Uterus (tissue), 2 donors: ENCODE measurements at regions not wholly inside any gene's neighbourhood (a gene's known extent, or its start where the extent isn't known, plus 50 kb on each side); places are given as distances from the start of the nearest gene placed in this dataset.

Experiments
- POLR2A ChIP-seq, 2 donors: fragments of 450-650 bp; IDR thresholded peaks; one replicate each; pipeline ENCODE4 v1.6.1; 2016; ENCODE audit warnings: antibody characterized with exemption in 2 of 2, mild to moderate bottlenecking in 1 of 2, moderate library complexity in 1 of 2
- TF ChIP-seq, protein P1 (sequence below), 4 experiments: fragments of 200-600 bp in 2 of 4; fragments of 450-650 bp in 2 of 4; sonication (generic) in 2 of 4; IDR thresholded peaks; one replicate each; pipeline ENCODE4 v1.5.1; 2016 to 2019; ENCODE audit warnings: antibody characterized with exemption in 4 of 4, mild to moderate bottlenecking in 2 of 4, moderate library complexity in 1 of 4

DNA sequence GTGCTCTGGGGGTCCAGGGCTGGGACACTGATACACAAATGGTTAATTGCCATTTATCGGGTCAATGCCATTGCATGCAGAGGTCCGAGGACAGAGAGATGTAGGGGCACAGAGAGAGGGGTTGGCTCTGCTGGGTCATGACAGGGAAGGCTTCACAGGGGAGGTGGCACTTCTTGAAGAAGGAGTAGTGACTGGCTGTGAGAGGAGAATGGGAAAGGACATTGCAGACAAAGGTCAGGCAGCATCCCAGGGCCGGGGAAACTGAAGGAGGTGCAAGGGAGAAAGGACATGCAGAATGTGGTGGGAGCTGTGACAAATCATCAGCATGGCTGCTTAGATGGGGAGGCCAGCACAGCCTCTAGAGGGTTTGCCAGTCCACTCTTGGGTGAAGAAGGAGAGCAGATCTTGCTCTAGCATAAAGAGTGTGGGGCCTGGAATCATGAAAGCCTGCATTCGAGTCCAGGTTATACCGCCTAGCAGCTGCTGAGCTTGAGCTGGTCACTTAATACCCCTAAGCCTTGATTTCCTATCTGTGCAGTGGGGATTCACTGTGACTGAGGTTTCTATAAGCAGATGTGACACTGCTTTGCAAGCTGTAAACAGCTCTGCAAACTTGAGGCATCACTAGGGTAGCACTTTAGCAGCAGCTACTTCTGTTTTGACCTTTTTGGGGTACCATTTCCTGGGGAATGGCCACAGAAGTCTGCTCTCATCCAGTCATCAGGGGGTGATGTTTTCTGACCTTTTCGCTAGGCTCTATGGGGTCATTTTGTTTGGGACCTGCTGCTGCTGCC, 59.2 kb upstream of the EPS8L3 start:
- TF ChIP-seq, protein P1, sequence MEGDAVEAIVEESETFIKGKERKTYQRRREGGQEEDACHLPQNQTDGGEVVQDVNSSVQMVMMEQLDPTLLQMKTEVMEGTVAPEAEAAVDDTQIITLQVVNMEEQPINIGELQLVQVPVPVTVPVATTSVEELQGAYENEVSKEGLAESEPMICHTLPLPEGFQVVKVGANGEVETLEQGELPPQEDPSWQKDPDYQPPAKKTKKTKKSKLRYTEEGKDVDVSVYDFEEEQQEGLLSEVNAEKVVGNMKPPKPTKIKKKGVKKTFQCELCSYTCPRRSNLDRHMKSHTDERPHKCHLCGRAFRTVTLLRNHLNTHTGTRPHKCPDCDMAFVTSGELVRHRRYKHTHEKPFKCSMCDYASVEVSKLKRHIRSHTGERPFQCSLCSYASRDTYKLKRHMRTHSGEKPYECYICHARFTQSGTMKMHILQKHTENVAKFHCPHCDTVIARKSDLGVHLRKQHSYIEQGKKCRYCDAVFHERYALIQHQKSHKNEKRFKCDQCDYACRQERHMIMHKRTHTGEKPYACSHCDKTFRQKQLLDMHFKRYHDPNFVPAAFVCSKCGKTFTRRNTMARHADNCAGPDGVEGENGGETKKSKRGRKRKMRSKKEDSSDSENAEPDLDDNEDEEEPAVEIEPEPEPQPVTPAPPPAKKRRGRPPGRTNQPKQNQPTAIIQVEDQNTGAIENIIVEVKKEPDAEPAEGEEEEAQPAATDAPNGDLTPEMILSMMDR (IDR thresholded peaks at IDR 0.05): no peak
- TF ChIP-seq POLR2A (IDR thresholded peaks at IDR 0.05): no peak
